SK-N-SH treated with all-trans-retinoic acid at 6 μM for 48 hours (cell line): ENCODE measurements at regions not wholly inside any gene's neighbourhood (a gene's known extent, or its start where the extent isn't known, plus 50 kb on each side); places are given as distances from the start of the nearest gene placed in this dataset.

Experiments used
- ATAC-seq: fragments of 200-7000 bp; cut with Tn5 transposase; 3 replicates; pipeline ENCODE4 v1.9.1; 2020; ENCODE audit warnings: mild to moderate bottlenecking, moderate library complexity
- ARNTL ChIP-seq: fragments of 450-650 bp; formaldehyde crosslinking; IDR thresholded peaks from 2 replicates; pipeline ENCODE4 v1.5.0; 2020; ENCODE audit warnings: low read depth, mild to moderate bottlenecking, moderate library complexity, borderline replicate concordance
- BACH2 ChIP-seq: fragments of 250-450 bp; sonication (Bioruptor Pico); IDR thresholded peaks from 2 replicates; pipeline ENCODE4 v1.9.0; 2021; ENCODE audit warnings: mild to moderate bottlenecking, borderline replicate concordance
- CSDC2 ChIP-seq: fragments of 250-450 bp; sonication (Bioruptor Pico); IDR thresholded peaks from 2 replicates; pipeline ENCODE4 v1.5.0; 2020; ENCODE audit warnings: mild to moderate bottlenecking, moderate library complexity
- ESRRG ChIP-seq: fragments of 250-450 bp; sonication (Bioruptor Pico); IDR thresholded peaks from 2 replicates; pipeline ENCODE4 v1.6.1; 2021; ENCODE audit warnings: mild to moderate bottlenecking
- GLIS3 ChIP-seq: fragments of 250-450 bp; sonication (Bioruptor Pico); IDR thresholded peaks from 2 replicates; pipeline ENCODE4 v1.5.0; 2020; ENCODE audit warnings: mild to moderate bottlenecking, moderate library complexity
- ISL1 ChIP-seq: fragments of 250-450 bp; sonication (Bioruptor Pico); IDR thresholded peaks from 2 replicates; pipeline ENCODE4 v2.1.2; 2022; ENCODE audit warnings: mild to moderate bottlenecking, moderate library complexity
- OSR1 ChIP-seq: fragments of 250-450 bp; sonication (Bioruptor Pico); IDR thresholded peaks from 2 replicates; pipeline ENCODE4 v1.8.0; 2022; ENCODE audit warnings: moderate library complexity, mild to moderate bottlenecking, inconsistent platforms
- PPARA ChIP-seq: fragments of 250-450 bp; sonication (Bioruptor Pico); IDR thresholded peaks from 2 replicates; pipeline ENCODE4 v1.5.0; 2020; ENCODE audit warnings: mild to moderate bottlenecking, borderline replicate concordance
- RARB ChIP-seq: fragments of 250-450 bp; sonication (Bioruptor Pico); IDR thresholded peaks from 2 replicates; pipeline ENCODE4 v1.8.0; 2021; ENCODE audit warnings: mild to moderate bottlenecking, moderate library complexity
- SNAI2 ChIP-seq: fragments of 250-450 bp; sonication (Bioruptor Pico); IDR thresholded peaks from 2 replicates; pipeline ENCODE4 v1.5.0; 2020; ENCODE audit warnings: mild to moderate bottlenecking, moderate library complexity
- TCF4 ChIP-seq: fragments of 250-450 bp; sonication (Bioruptor Pico); IDR thresholded peaks from 2 replicates; pipeline ENCODE4 v1.8.0; 2021; ENCODE audit warnings: mild to moderate bottlenecking, moderate library complexity, borderline replicate concordance
- TOX ChIP-seq: fragments of 250-450 bp; sonication (Bioruptor Pico); IDR thresholded peaks from 2 replicates; pipeline ENCODE4 v1.8.0; 2021; ENCODE audit warnings: mild to moderate bottlenecking, moderate library complexity, borderline replicate concordance
- ZC3H10 ChIP-seq: fragments of 250-450 bp; sonication (Bioruptor Pico); IDR thresholded peaks from 2 replicates; pipeline ENCODE4 v1.5.1; 2021; ENCODE audit warnings: mild to moderate bottlenecking, moderate library complexity
- ZFP3 ChIP-seq: fragments of 250-450 bp; sonication (Bioruptor Pico); IDR thresholded peaks from 2 replicates; pipeline ENCODE4 v1.5.0; 2020; ENCODE audit warnings: mild to moderate bottlenecking, moderate library complexity
- ZFP30 ChIP-seq: fragments of 450-650 bp; formaldehyde crosslinking; IDR thresholded peaks from 2 replicates; pipeline ENCODE4 v1.5.0; 2022; ENCODE audit warnings: mild to moderate bottlenecking, moderate library complexity
- ZNF565 ChIP-seq: fragments of 450-650 bp; formaldehyde crosslinking; conservative IDR thresholded peaks from 2 replicates; pipeline ENCODE4 v1.5.0; 2020; ENCODE audit warnings: low read depth, mild to moderate bottlenecking, moderate library complexity
- ZNF70 ChIP-seq: fragments of 450-650 bp; formaldehyde crosslinking; IDR thresholded peaks from 2 replicates; pipeline ENCODE4 v1.5.0; 2020; ENCODE audit warnings: mild to moderate bottlenecking, moderate library complexity
- ZNF8 ChIP-seq: fragments of 450-650 bp; formaldehyde crosslinking; IDR thresholded peaks from 2 replicates; pipeline ENCODE4 v1.5.0; 2020; ENCODE audit warnings: mild to moderate bottlenecking, moderate library complexity
- TF ChIP-seq, protein P1 (sequence below): fragments of 250-450 bp; sonication (Bioruptor Pico); IDR thresholded peaks from 2 replicates; pipeline ENCODE4 v1.5.1; 2020; ENCODE audit warnings: low read depth, mild to moderate bottlenecking, moderate library complexity
- TF ChIP-seq, protein P2 (sequence below): fragments of 250-450 bp; sonication (Bioruptor Pico); IDR thresholded peaks from 2 replicates; pipeline ENCODE4 v1.5.1; 2021; ENCODE audit warnings: mild to moderate bottlenecking, moderate library complexity
- TF ChIP-seq, protein P3 (sequence below): fragments of 250-450 bp; sonication (Bioruptor Pico); IDR thresholded peaks from 2 replicates; pipeline ENCODE4 v1.8.0; 2020; ENCODE audit warnings: mild to moderate bottlenecking, moderate library complexity, borderline replicate concordance
- TF ChIP-seq, protein P4 (sequence below): fragments of 250-450 bp; sonication (Bioruptor Pico); IDR thresholded peaks from 2 replicates; pipeline ENCODE4 v1.5.0; 2020; ENCODE audit warnings: mild to moderate bottlenecking, moderate library complexity
- TF ChIP-seq, protein P5 (sequence below): fragments of 250-450 bp; sonication (Bioruptor Pico); IDR thresholded peaks from 2 replicates; pipeline ENCODE4 v1.8.0; 2021; ENCODE audit warnings: low read depth, mild to moderate bottlenecking, moderate library complexity, borderline replicate concordance

DNA sequence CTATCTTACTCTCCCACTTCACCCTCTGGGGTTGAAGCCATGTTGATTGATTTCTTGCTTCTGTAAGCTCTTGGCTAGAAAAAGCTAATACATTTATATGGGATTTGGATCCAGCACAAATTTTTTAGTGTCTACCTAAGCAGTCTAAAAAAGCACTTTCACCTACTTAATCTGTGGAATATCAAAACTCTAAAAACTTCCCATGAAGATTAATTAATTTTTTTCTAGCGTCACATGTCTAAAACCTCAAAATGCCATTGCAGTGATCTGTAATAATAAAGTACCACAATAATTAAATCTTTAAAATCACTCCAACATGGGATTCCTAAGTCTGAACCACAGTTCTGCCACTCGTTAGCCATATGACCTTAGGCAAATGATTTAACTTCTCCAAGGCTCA, 180.1 kb downstream of the EN1 start:
- no peak for TF ChIP-seq SNAI2 (CRISPR knock-in tag)
- TF ChIP-seq CSDC2 (CRISPR knock-in tag) = no peak
- peak; percentile 23; the same call in 1 of the 2 replicates for TF ChIP-seq TOX (CRISPR knock-in tag)
- TF ChIP-seq ZNF565 (CRISPR knock-in tag) = no peak
- no peak for TF ChIP-seq ARNTL
- TF ChIP-seq OSR1 (CRISPR knock-in tag) = no peak
- peak; percentile 48; the same call in 1 of the 2 replicates for TF ChIP-seq ISL1 (CRISPR knock-in tag)
- TF ChIP-seq, protein P1, sequence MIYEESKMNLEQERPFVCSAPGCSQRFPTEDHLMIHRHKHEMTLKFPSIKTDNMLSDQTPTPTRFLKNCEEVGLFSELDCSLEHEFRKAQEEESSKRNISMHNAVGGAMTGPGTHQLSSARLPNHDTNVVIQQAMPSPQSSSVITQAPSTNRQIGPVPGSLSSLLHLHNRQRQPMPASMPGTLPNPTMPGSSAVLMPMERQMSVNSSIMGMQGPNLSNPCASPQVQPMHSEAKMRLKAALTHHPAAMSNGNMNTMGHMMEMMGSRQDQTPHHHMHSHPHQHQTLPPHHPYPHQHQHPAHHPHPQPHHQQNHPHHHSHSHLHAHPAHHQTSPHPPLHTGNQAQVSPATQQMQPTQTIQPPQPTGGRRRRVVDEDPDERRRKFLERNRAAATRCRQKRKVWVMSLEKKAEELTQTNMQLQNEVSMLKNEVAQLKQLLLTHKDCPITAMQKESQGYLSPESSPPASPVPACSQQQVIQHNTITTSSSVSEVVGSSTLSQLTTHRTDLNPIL (CRISPR knock-in tag) = peak; percentile 37; the same call in 1 of the 2 replicates
- TF ChIP-seq, protein P2, sequence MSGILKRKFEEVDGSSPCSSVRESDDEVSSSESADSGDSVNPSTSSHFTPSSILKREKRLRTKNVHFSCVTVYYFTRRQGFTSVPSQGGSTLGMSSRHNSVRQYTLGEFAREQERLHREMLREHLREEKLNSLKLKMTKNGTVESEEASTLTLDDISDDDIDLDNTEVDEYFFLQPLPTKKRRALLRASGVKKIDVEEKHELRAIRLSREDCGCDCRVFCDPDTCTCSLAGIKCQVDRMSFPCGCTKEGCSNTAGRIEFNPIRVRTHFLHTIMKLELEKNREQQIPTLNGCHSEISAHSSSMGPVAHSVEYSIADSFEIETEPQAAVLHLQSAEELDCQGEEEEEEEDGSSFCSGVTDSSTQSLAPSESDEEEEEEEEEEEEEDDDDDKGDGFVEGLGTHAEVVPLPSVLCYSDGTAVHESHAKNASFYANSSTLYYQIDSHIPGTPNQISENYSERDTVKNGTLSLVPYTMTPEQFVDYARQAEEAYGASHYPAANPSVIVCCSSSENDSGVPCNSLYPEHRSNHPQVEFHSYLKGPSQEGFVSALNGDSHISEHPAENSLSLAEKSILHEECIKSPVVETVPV (CRISPR knock-in tag) = no peak
- 0 out of 2 replicates have a peak, but pooled peaks have one; percentile 34 for TF ChIP-seq ZC3H10 (CRISPR knock-in tag)
- no peak for TF ChIP-seq ZNF8 (CRISPR knock-in tag)
- no peak for TF ChIP-seq BACH2 (CRISPR knock-in tag)
- TF ChIP-seq, protein P3, sequence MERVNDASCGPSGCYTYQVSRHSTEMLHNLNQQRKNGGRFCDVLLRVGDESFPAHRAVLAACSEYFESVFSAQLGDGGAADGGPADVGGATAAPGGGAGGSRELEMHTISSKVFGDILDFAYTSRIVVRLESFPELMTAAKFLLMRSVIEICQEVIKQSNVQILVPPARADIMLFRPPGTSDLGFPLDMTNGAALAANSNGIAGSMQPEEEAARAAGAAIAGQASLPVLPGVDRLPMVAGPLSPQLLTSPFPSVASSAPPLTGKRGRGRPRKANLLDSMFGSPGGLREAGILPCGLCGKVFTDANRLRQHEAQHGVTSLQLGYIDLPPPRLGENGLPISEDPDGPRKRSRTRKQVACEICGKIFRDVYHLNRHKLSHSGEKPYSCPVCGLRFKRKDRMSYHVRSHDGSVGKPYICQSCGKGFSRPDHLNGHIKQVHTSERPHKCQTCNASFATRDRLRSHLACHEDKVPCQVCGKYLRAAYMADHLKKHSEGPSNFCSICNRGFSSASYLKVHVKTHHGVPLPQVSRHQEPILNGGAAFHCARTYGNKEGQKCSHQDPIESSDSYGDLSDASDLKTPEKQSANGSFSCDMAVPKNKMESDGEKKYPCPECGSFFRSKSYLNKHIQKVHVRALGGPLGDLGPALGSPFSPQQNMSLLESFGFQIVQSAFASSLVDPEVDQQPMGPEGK (CRISPR knock-in tag) = no peak
- no peak for TF ChIP-seq RARB
- TF ChIP-seq PPARA (CRISPR knock-in tag) = no peak
- TF ChIP-seq, protein P4, sequence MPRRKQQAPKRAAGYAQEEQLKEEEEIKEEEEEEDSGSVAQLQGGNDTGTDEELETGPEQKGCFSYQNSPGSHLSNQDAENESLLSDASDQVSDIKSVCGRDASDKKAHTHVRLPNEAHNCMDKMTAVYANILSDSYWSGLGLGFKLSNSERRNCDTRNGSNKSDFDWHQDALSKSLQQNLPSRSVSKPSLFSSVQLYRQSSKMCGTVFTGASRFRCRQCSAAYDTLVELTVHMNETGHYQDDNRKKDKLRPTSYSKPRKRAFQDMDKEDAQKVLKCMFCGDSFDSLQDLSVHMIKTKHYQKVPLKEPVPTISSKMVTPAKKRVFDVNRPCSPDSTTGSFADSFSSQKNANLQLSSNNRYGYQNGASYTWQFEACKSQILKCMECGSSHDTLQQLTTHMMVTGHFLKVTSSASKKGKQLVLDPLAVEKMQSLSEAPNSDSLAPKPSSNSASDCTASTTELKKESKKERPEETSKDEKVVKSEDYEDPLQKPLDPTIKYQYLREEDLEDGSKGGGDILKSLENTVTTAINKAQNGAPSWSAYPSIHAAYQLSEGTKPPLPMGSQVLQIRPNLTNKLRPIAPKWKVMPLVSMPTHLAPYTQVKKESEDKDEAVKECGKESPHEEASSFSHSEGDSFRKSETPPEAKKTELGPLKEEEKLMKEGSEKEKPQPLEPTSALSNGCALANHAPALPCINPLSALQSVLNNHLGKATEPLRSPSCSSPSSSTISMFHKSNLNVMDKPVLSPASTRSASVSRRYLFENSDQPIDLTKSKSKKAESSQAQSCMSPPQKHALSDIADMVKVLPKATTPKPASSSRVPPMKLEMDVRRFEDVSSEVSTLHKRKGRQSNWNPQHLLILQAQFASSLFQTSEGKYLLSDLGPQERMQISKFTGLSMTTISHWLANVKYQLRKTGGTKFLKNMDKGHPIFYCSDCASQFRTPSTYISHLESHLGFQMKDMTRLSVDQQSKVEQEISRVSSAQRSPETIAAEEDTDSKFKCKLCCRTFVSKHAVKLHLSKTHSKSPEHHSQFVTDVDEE (CRISPR knock-in tag) = no peak
- TF ChIP-seq GLIS3 (CRISPR knock-in tag) = no peak
- TF ChIP-seq, protein P5, sequence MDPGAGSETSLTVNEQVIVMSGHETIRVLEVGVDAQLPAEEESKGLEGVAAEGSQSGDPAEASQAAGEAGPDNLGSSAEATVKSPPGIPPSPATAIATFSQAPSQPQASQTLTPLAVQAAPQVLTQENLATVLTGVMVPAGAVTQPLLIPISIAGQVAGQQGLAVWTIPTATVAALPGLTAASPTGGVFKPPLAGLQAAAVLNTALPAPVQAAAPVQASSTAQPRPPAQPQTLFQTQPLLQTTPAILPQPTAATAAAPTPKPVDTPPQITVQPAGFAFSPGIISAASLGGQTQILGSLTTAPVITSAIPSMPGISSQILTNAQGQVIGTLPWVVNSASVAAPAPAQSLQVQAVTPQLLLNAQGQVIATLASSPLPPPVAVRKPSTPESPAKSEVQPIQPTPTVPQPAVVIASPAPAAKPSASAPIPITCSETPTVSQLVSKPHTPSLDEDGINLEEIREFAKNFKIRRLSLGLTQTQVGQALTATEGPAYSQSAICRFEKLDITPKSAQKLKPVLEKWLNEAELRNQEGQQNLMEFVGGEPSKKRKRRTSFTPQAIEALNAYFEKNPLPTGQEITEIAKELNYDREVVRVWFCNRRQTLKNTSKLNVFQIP (CRISPR knock-in tag) = no peak
- no peak for TF ChIP-seq ZFP30 (CRISPR knock-in tag)
- TF ChIP-seq ESRRG (CRISPR knock-in tag) = no peak
- no peak for TF ChIP-seq TCF4 (CRISPR knock-in tag)
- TF ChIP-seq ZFP3 (CRISPR knock-in tag) = no peak
- TF ChIP-seq ZNF70 (CRISPR knock-in tag) = no peak
- TF ChIP-seq, all 23 proteins: peak for 4
- ATAC-seq = no peak

DNA sequence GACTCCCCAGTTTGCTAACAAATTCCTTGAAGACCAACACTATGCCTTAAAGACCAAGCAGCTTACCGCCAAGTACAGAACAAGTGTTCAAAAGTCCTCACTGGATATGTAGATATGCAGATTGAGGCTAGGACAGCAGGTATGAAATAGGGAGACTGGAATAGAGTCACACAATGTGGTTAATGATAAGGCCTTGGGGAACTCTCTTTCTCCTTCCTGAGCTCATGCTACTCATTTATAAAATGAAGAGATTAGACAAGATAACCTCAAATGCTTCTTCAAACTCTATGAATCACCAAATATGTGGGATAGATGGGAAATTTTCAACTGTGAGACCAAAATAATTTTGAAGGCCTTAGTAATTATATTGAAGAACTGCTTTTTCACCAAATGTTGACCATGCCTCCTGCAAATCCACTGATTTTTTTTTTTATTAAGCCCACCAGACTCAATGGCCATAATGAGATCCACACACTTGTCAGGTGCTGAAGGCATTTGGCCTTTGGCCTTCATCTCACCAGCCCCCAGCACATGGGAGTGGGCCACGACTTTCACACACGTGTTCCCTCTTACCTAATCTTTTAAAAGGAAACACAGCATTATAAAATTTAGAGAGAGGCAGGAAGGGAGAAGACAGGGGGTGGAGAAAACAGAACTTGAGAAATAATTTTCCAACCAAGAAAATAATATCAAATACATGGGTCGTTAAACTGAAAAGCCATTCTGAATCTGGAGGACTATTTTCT, 181.5 kb downstream of the EN1 start:
- ATAC-seq = no peak
- no peak for TF ChIP-seq CSDC2 (CRISPR knock-in tag)
- no peak for TF ChIP-seq ZC3H10 (CRISPR knock-in tag)
- TF ChIP-seq, protein P3 (CRISPR knock-in tag) = no peak
- no peak for TF ChIP-seq ZNF565 (CRISPR knock-in tag)
- no peak for TF ChIP-seq ZNF70 (CRISPR knock-in tag)
- TF ChIP-seq RARB = no peak
- TF ChIP-seq TOX (CRISPR knock-in tag) = no peak
- TF ChIP-seq, protein P2 (CRISPR knock-in tag) = no peak
- TF ChIP-seq, protein P1 (CRISPR knock-in tag) = no peak
- no peak for TF ChIP-seq TCF4 (CRISPR knock-in tag)
- TF ChIP-seq OSR1 (CRISPR knock-in tag) = no peak
- no peak for TF ChIP-seq SNAI2 (CRISPR knock-in tag)
- no peak for TF ChIP-seq ESRRG (CRISPR knock-in tag)
- TF ChIP-seq ZFP3 (CRISPR knock-in tag) = no peak
- TF ChIP-seq GLIS3 (CRISPR knock-in tag) = no peak
